ENCODE measurements at regions not wholly inside any gene's neighbourhood (a gene's known extent, or its start where the extent isn't known, plus 50 kb on each side); places are given as distances from the start of the nearest gene placed in this dataset.

DNA sequence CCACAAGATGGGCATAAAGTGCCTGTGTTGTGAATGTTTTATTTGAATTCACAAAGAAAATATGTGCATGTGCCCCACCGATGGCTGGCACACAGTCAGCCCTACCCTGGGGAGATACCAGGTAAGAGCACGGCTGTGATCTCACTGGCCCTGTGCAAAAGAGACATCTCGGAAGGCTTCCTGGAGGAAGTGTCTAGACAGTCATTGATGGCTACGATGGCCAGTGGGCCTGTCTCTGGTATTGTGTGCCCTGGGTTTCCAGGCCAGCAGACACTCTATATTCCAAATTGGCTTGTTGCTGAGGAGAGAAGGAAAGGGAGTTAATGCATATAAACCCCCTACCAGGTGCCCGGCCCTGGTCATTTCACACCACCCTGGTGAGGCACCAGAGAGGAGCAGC is 211.7 kb downstream of the GLI2 start:
- Histone ChIP-seq H3K9ac (no peak overlapping the region), H3K79me2 (ENCODE audit: insufficient read depth, low read depth) (no peaks in the 10 kb centered on the region), H2AFZ (ENCODE audit: low read depth) (no peak overlapping the region), H3K4me2 (no peak overlapping the region), H4K20me1 (ENCODE audit: insufficient read depth) (no peaks in the 10 kb centered on the region), H3K4me3 (IDR thresholded peaks at IDR 0.05; ENCODE audit: insufficient read depth, low read depth, low read length) (no peak overlapping the region), H3K27ac (no peak overlapping the region), H3K4me1 (ENCODE audit: low read depth, poor library complexity, severe bottlenecking) (peaks cover 6% of the 10 kb centered on the region), H3K36me3 (ENCODE audit: insufficient read depth) (no peaks in the 10 kb centered on the region), H3K27me3 (ENCODE audit: insufficient read depth, low read depth) (no peaks in the 10 kb centered on the region)
- TF ChIP-seq, protein P1, sequence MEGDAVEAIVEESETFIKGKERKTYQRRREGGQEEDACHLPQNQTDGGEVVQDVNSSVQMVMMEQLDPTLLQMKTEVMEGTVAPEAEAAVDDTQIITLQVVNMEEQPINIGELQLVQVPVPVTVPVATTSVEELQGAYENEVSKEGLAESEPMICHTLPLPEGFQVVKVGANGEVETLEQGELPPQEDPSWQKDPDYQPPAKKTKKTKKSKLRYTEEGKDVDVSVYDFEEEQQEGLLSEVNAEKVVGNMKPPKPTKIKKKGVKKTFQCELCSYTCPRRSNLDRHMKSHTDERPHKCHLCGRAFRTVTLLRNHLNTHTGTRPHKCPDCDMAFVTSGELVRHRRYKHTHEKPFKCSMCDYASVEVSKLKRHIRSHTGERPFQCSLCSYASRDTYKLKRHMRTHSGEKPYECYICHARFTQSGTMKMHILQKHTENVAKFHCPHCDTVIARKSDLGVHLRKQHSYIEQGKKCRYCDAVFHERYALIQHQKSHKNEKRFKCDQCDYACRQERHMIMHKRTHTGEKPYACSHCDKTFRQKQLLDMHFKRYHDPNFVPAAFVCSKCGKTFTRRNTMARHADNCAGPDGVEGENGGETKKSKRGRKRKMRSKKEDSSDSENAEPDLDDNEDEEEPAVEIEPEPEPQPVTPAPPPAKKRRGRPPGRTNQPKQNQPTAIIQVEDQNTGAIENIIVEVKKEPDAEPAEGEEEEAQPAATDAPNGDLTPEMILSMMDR (conservative IDR thresholded peaks at IDR 0.05; ENCODE audit: low read depth, low read length) = no peak

DNA sequence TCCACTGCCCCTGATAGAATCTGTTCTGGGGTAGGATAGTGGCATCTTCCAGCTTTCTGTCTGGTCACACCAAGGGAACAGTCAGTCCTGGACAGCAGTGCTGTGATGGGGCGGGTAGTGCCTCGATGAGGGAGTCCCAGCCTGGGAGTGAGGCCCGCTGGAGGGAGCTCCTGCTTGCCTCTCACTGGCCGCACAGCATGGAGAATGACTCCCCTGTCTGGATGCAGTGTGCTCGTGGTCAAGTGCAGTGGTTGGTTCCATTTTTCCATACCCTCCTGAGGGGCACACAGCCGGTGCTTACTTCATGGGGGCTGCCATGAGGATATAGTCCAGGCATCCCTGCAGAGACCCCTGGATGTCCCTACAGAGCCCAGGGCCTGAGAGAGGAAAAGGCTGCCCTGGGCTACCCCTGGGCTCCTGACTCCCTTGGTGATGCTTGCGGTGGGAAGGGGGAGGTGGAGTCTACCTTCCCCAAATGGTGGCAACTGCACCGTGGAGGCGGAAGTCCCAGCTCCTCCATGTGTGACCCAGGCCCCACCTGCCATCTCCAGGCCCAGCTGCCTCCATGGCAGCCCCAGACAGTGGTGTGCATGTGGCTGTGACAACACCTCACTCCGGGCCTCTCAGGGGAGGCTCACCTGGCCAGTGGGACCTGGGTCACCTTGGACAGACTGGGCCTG is 212.5 kb downstream of the GLI2 start:
- no peak overlapping the region for H3K4me3 ChIP-seq (IDR thresholded peaks at IDR 0.05; ENCODE audit: insufficient read depth, low read depth, low read length)
- no peak overlapping the region for H3K9ac ChIP-seq
- no peaks in the 10 kb centered on the region for H3K79me2 ChIP-seq (ENCODE audit: insufficient read depth, low read depth)
- H2AFZ ChIP-seq (ENCODE audit: low read depth) = no peak overlapping the region
- H4K20me1 ChIP-seq (ENCODE audit: insufficient read depth) = no peaks in the 10 kb centered on the region
- TF ChIP-seq, protein P1 (conservative IDR thresholded peaks at IDR 0.05; ENCODE audit: low read depth, low read length) = no peak
- H3K36me3 ChIP-seq (ENCODE audit: insufficient read depth) = no peaks in the 10 kb centered on the region
- H3K4me1 ChIP-seq (ENCODE audit: low read depth, poor library complexity, severe bottlenecking) = peaks cover 6% of the 10 kb centered on the region
- no peak overlapping the region for H3K4me2 ChIP-seq
- H3K27me3 ChIP-seq (ENCODE audit: insufficient read depth, low read depth) = no peaks in the 10 kb centered on the region
- no peak overlapping the region for H3K27ac ChIP-seq

DNA sequence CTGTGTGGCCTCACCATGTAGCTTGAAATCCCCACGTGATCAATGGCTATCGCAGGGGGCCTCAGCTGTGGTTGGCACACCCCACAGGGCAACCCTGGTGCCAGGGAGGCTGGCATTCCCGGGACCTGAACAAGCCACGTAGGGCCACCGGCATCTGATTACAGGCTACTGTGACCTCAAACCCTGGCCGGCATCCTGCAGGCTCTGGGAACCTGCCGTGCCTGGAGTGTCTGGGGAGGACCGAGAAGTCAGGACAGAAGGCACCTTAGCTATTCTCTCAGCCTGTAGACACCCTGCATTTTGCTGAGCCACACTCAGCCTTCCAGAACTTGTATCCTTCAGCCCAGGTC is 213.0 kb downstream of the GLI2 start:
- Histone ChIP-seq H3K4me1 (ENCODE audit: low read depth, poor library complexity, severe bottlenecking) (peaks cover 6% of the 10 kb centered on the region), H3K4me3 (IDR thresholded peaks at IDR 0.05; ENCODE audit: insufficient read depth, low read depth, low read length) (no peak overlapping the region), H3K4me2 (no peak overlapping the region), H2AFZ (ENCODE audit: low read depth) (no peak overlapping the region), H3K79me2 (ENCODE audit: insufficient read depth, low read depth) (no peaks in the 10 kb centered on the region), H3K9ac (no peak overlapping the region), H3K27ac (no peak overlapping the region), H3K27me3 (ENCODE audit: insufficient read depth, low read depth) (no peaks in the 10 kb centered on the region), H4K20me1 (ENCODE audit: insufficient read depth) (no peaks in the 10 kb centered on the region), H3K36me3 (ENCODE audit: insufficient read depth) (no peaks in the 10 kb centered on the region)
- TF ChIP-seq, protein P1 (conservative IDR thresholded peaks at IDR 0.05; ENCODE audit: low read depth, low read length) = no peak

DNA sequence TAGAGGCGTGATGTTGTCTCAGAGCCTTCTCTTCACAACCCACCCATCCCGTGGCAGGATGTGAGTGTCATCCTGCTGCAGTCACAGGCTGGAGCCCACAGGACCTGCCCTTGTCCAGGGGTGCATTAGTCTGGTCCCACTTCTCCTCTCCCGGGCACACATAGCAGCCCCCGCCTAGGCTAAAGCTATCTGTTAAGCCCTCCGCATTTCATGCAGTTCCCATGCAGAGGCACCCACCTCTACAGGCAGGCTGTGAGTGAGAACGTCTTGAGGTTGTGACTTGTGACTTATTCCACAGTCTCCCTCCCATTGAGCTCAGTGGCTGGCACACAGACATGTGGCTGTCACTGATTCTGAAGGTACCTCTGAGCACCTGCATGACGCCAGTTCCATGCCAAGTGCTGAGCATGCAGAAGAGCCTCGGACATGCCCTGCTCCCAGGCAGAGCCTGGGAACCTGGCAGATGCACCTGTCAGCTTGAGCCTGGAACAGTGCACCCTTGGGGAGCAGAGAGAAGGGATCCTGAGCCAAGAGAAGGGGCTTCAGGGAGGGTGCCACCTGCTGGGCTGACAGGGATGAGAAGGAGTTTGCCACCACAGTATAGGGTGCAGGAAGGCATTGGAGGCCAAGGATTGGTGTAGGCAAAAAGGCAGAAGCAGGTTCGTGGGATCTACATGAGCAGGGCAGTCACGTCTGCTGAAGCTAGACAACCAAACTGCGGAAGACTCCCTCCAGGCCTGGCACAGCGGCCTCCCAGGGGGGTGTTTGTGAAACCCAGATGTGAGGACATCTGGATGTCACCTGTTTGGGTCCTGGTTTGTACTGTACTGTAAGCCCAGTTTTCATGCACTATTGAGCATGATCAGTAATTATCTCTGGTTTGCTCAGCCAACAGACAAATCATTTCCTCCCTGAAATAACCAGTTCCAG is 213.6 kb downstream of the GLI2 start:
- Histone ChIP-seq H4K20me1 (ENCODE audit: insufficient read depth) (no peaks in the 10 kb centered on the region), H3K9ac (no peak overlapping the region), H3K36me3 (ENCODE audit: insufficient read depth) (no peaks in the 10 kb centered on the region), H3K4me3 (IDR thresholded peaks at IDR 0.05; ENCODE audit: insufficient read depth, low read depth, low read length) (no peak overlapping the region), H3K27me3 (ENCODE audit: insufficient read depth, low read depth) (no peaks in the 10 kb centered on the region), H3K79me2 (ENCODE audit: insufficient read depth, low read depth) (no peaks in the 10 kb centered on the region), H3K4me1 (ENCODE audit: low read depth, poor library complexity, severe bottlenecking) (peaks cover 6% of the 10 kb centered on the region), H2AFZ (ENCODE audit: low read depth) (no peak overlapping the region), H3K27ac (no peak overlapping the region), H3K4me2 (no peak overlapping the region)
- TF ChIP-seq, protein P1 (conservative IDR thresholded peaks at IDR 0.05; ENCODE audit: low read depth, low read length) = 0 out of 2 replicates have a peak, but pooled peaks have one; percentile 17

Data from KMS-11 (cell line).